ENCODE measurements at regions not wholly inside any gene's neighbourhood (a gene's known extent, or its start where the extent isn't known, plus 50 kb on each side); places are given as distances from the start of the nearest gene placed in this dataset.
A peak's percentile ranks its signal among the peaks of the same experiment; 100 is the strongest.

- Histone ChIP-seq H3K36me3 (no peaks in the 10 kb centered on the region), H3K4me1 (no peaks in the 10 kb centered on the region), H3K9me3 (no peaks in the 10 kb centered on the region), H3K27me3 (peaks cover 6% of the 10 kb centered on the region), H3K27ac (no peak overlapping the region), H3K4me3 (no peak overlapping the region)
- DNase-seq (ENCODE audit: low spot score in 2 of 2) = no peak
- 63% methylated on average over 13 of the region's 13 CpGs for WGBS
- TF ChIP-seq, protein P1, sequence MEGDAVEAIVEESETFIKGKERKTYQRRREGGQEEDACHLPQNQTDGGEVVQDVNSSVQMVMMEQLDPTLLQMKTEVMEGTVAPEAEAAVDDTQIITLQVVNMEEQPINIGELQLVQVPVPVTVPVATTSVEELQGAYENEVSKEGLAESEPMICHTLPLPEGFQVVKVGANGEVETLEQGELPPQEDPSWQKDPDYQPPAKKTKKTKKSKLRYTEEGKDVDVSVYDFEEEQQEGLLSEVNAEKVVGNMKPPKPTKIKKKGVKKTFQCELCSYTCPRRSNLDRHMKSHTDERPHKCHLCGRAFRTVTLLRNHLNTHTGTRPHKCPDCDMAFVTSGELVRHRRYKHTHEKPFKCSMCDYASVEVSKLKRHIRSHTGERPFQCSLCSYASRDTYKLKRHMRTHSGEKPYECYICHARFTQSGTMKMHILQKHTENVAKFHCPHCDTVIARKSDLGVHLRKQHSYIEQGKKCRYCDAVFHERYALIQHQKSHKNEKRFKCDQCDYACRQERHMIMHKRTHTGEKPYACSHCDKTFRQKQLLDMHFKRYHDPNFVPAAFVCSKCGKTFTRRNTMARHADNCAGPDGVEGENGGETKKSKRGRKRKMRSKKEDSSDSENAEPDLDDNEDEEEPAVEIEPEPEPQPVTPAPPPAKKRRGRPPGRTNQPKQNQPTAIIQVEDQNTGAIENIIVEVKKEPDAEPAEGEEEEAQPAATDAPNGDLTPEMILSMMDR (IDR thresholded peaks at IDR 0.05) = no peak
- TF ChIP-seq EP300 (IDR thresholded peaks at IDR 0.05) (no peak), POLR2A (IDR thresholded peaks at IDR 0.05) (no peak), POLR2AphosphoS5 (IDR thresholded peaks at IDR 0.05) (no peak)
These were observed 368.4 kb upstream of the SHH start for GRCh38 chr7:156180451-156181229.

- Histone ChIP-seq H3K27me3 (peaks cover 6% of the 10 kb centered on the region), H3K4me3 (no peak overlapping the region), H3K9me3 (no peaks in the 10 kb centered on the region), H3K27ac (no peak overlapping the region), H3K36me3 (no peaks in the 10 kb centered on the region), H3K4me1 (no peaks in the 10 kb centered on the region)
- TF ChIP-seq POLR2AphosphoS5 (IDR thresholded peaks at IDR 0.05) (no peak), EP300 (IDR thresholded peaks at IDR 0.05) (no peak), POLR2A (IDR thresholded peaks at IDR 0.05) (no peak)
- TF ChIP-seq, protein P1 (IDR thresholded peaks at IDR 0.05) = no peak
- no peak for DNase-seq (ENCODE audit: low spot score in 2 of 2)
- 72% methylated on average over 13 of the region's 13 CpGs for WGBS
These were observed 367.7 kb upstream of the SHH start for GRCh38 chr7:156179872-156180390.

- Histone ChIP-seq H3K9me3 (no peaks in the 10 kb centered on the region), H3K4me3 (no peak overlapping the region), H3K36me3 (no peaks in the 10 kb centered on the region), H3K27ac (no peak overlapping the region), H3K27me3 (peaks cover 6% of the 10 kb centered on the region), H3K4me1 (no peaks in the 10 kb centered on the region)
- peak in 1 of 2 donors; percentile 74 for DNase-seq (ENCODE audit: low spot score in 2 of 2)
- 92% methylated on average over 10 of the region's 13 CpGs for WGBS
- no peak for TF ChIP-seq POLR2A (IDR thresholded peaks at IDR 0.05)
- no peak for TF ChIP-seq EP300 (IDR thresholded peaks at IDR 0.05)
- TF ChIP-seq, protein P1 (IDR thresholded peaks at IDR 0.05) = no peak
- no peak for TF ChIP-seq POLR2AphosphoS5 (IDR thresholded peaks at IDR 0.05)
These were observed 366.6 kb upstream of the SHH start for GRCh38 chr7:156178857-156179256.

DNA sequence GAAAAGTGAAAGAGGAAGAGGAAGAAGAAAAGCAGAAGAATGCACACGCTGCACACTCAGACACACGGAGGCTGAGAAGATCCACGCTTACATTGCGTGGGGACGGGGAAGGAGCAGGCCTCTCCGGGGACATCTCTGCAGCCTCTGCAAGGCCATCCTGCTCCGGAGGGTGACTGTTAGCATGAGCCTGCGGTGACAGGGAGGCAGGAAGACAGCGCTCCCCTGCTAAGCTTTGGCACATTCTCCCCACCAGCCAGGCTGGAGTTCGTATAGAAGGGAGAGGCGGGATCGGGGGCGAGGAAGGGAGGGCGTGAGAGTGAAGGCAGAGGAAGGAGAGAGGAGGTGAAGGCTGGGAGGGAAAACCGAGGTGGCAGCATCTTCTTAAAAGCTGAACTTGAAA, 366.0 kb upstream of the SHH start:
- H3K36me3 ChIP-seq = no peaks in the 10 kb centered on the region
- TF ChIP-seq POLR2A (IDR thresholded peaks at IDR 0.05) (no peak), EP300 (IDR thresholded peaks at IDR 0.05) (no peak), POLR2AphosphoS5 (IDR thresholded peaks at IDR 0.05) (no peak)
- TF ChIP-seq, protein P1 (IDR thresholded peaks at IDR 0.05) = no peak
- H3K27ac ChIP-seq = no peak overlapping the region
- H3K4me1 ChIP-seq = no peaks in the 10 kb centered on the region
- peaks cover 6% of the 10 kb centered on the region for H3K27me3 ChIP-seq
- WGBS = 62% methylated on average over 15 of the region's 15 CpGs
- H3K9me3 ChIP-seq = no peaks in the 10 kb centered on the region
- no peak overlapping the region for H3K4me3 ChIP-seq
- peak in 1 of 2 donors; percentile 68 for DNase-seq (ENCODE audit: low spot score in 2 of 2)

DNA sequence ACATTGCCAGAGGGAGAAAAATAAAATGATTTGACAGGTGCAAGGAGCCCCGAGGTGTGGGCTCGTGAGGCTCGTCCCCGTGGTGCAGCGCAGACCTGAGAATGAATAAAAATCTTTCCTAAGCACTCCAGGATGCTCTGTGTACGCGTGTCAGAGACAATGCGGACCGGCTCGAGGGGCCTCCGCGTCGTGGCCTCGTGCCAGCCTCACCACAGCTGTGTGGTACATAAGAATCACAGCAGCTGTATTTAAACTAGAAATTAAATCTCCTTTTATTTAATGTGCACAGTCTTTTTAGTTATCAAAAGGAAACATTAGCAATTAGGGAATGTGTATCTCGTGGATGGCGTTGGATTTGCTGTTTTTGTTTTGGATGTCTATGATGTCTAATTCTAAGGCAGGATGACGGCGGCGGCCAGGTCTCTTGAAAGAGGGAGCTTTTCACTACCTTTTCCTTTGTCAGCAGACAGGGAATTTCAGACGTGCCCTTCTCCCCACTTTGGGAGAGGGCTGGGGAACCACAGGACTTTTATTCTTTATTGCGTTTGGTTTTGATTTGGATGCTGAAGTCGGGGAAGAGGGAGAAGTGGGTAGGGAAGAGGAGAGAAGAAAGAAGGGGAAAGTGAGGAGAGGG, 365.3 kb upstream of the SHH start:
- Histone ChIP-seq H3K27me3 (peaks cover 6% of the 10 kb centered on the region), H3K36me3 (no peaks in the 10 kb centered on the region), H3K27ac (no peak overlapping the region), H3K4me3 (no peak overlapping the region), H3K4me1 (no peaks in the 10 kb centered on the region), H3K9me3 (no peaks in the 10 kb centered on the region)
- WGBS = 56% methylated on average over 22 of the region's 22 CpGs
- TF ChIP-seq, protein P1 (IDR thresholded peaks at IDR 0.05) = no peak
- no peak for TF ChIP-seq EP300 (IDR thresholded peaks at IDR 0.05)
- no peak for TF ChIP-seq POLR2A (IDR thresholded peaks at IDR 0.05)
- DNase-seq (ENCODE audit: low spot score in 2 of 2) = peak in 1 of 2 donors; percentile 52

All from suprapubic skin (tissue), 4 donors.